Esophagus squamous epithelium (tissue), 5 donors: ENCODE measurements at regions not wholly inside any gene's neighbourhood (a gene's known extent, or its start where the extent isn't known, plus 50 kb on each side); places are given as distances from the start of the nearest gene placed in this dataset.

ENCODE experiments used
- DNase-seq: peaks from one replicate; lab custom pipeline; 2025; lab: John Stamatoyannopoulos, UW
- H3K27ac ChIP-seq, 4 donors: fragments of 200-600 bp; sonication (generic); one replicate each; pipeline ENCODE4 v1.5.1; 2016 to 2019; ENCODE audit warnings: mild to moderate bottlenecking in 1 of 4
- H3K27me3 ChIP-seq, 4 donors: fragments of 200-600 bp; sonication (generic); 1 replicate in 3 of 4; 2 replicates in 1 of 4; pipeline versions ENCODE4 v1.5.1 to v1.6.0; 2017 to 2021; ENCODE audit warnings: antibody characterized with exemption in 1 of 4
- H3K36me3 ChIP-seq, 3 donors: fragments of 200-600 bp; sonication (generic); one replicate each; pipeline ENCODE4 v1.5.1; 2016 to 2019
- H3K4me1 ChIP-seq, 3 donors: fragments of 200-600 bp; sonication (generic); one replicate each; pipeline ENCODE4 v1.5.1; 2017 to 2019
- H3K4me3 ChIP-seq, 4 donors: fragments of 200-600 bp; sonication (generic); 1 replicate in 3 of 4; 2 replicates in 1 of 4; pipeline ENCODE4 v1.5.1; 2016 to 2019; ENCODE audit warnings: mild to moderate bottlenecking in 2 of 4, moderate library complexity in 1 of 4
- H3K9me3 ChIP-seq, 3 donors: fragments of 200-600 bp; sonication (generic); one replicate each; pipeline ENCODE4 v1.5.1; 2016 to 2019
- POLR2A ChIP-seq, 4 donors: fragments of 450-650 bp; IDR thresholded peaks; one replicate each; pipeline ENCODE4 v1.6.1; 2017; ENCODE audit warnings: antibody characterized with exemption in 4 of 4, mild to moderate bottlenecking in 4 of 4, moderate library complexity in 3 of 4
- WGBS, 2 donors: methylation state at CpG; one replicate each; pipeline ENCODE4 v1.1.5; 2018; 5-methylcytosine and 5-hydroxymethylcytosine counted together
- intact Hi-C: fragments of 100-400 bp; cut with DNase I; formaldehyde crosslinking; loops from one replicate; pipeline ENCODE4 v1.15.0; 2022
- TF ChIP-seq, protein P1 (sequence below), 6 experiments: fragments of 450-650 bp in 4 of 6; fragments of 200-600 bp in 2 of 6; sonication (generic) in 2 of 6; IDR thresholded peaks; one replicate each; pipeline ENCODE4 v1.5.1; 2016 to 2019; ENCODE audit warnings: antibody characterized with exemption in 6 of 6, mild to moderate bottlenecking in 4 of 6, moderate library complexity in 4 of 6
- donor health status: DM: yes; HTN: yes; CAD: no.

DNA sequence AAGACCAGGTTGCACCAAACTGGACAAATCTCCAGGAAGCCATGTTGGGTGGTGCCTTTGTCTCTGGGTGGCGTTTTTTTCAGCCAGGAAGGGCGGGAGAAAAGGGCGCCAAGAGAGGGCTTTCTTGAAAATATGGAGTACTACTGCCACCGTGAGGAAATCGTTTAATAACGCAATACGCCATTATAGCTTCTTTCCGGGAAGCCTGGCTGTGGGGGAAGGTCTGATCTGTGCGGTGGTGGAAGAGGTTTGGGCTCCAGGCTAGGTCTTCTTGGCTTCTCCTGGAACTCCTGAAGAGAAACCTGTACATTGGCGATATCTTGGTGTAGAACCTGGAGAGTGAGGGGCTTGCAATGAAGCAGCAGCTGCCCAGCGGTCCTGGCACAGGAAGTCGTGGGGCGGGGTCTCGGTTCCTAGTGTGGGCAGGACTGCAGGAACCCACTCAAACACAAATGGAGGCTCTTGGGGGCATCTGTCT is 202.7 kb downstream of the OR13H1 start:
- Histone ChIP-seq H3K36me3 (no peaks in the 10 kb centered on the region), H3K4me1 (no peaks in the 10 kb centered on the region), H3K9me3 (no peaks in the 10 kb centered on the region), H3K4me3 (peak overlapping the region in 2 of 4 donors; percentile 64 to 70), H3K27ac (peak overlapping the region in 2 of 4 donors; percentile 87), H3K27me3 (no peaks in the 10 kb centered on the region)
- intact Hi-C loops: no loop called here
- TF ChIP-seq, protein P1, sequence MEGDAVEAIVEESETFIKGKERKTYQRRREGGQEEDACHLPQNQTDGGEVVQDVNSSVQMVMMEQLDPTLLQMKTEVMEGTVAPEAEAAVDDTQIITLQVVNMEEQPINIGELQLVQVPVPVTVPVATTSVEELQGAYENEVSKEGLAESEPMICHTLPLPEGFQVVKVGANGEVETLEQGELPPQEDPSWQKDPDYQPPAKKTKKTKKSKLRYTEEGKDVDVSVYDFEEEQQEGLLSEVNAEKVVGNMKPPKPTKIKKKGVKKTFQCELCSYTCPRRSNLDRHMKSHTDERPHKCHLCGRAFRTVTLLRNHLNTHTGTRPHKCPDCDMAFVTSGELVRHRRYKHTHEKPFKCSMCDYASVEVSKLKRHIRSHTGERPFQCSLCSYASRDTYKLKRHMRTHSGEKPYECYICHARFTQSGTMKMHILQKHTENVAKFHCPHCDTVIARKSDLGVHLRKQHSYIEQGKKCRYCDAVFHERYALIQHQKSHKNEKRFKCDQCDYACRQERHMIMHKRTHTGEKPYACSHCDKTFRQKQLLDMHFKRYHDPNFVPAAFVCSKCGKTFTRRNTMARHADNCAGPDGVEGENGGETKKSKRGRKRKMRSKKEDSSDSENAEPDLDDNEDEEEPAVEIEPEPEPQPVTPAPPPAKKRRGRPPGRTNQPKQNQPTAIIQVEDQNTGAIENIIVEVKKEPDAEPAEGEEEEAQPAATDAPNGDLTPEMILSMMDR (IDR thresholded peaks at IDR 0.05): peak in 3 of 6 experiments; percentile 32 to 70 (median 61)
- TF ChIP-seq POLR2A (IDR thresholded peaks at IDR 0.05): no peak
- peak; percentile 23 for DNase-seq
- 41 to 90% methylated on average over 8 to 14 of the region's 14 CpGs for WGBS, 2 donors

DNA sequence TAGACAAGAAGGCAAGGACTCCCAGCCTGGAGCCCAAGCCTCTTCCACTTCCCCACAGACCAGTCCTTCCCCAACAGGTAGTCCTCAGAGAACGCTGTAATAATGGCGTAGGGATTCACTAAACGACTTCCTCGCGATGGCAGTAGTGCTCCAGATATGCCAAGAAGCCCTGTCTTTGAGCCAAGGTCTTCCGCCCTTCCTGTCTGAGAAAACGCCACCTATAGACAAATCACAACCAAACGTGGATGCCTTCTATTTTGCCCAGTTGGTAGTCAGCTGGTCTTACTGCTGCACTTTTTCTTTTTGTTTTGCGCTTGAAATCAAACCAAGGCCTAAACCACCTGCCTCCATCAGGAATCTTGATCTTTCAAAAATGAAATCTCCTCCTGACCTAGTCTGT is 203.3 kb downstream of the OR13H1 start:
- Histone ChIP-seq H3K4me1 (no peaks in the 10 kb centered on the region), H3K9me3 (no peaks in the 10 kb centered on the region), H3K4me3 (peak overlapping the region in 2 of 4 donors; percentile 64 to 70), H3K27me3 (no peaks in the 10 kb centered on the region), H3K36me3 (no peaks in the 10 kb centered on the region), H3K27ac (peak overlapping the region in 2 of 4 donors; percentile 87)
- intact Hi-C loops: no loop called here
- 57 to 71% methylated on average over 2 to 3 of the region's 9 CpGs for WGBS, 2 donors
- no peak for DNase-seq
- TF ChIP-seq POLR2A (IDR thresholded peaks at IDR 0.05): no peak
- TF ChIP-seq, protein P1 (IDR thresholded peaks at IDR 0.05): peak in 4 of 6 experiments; percentile 27 to 56 (median 40)

DNA sequence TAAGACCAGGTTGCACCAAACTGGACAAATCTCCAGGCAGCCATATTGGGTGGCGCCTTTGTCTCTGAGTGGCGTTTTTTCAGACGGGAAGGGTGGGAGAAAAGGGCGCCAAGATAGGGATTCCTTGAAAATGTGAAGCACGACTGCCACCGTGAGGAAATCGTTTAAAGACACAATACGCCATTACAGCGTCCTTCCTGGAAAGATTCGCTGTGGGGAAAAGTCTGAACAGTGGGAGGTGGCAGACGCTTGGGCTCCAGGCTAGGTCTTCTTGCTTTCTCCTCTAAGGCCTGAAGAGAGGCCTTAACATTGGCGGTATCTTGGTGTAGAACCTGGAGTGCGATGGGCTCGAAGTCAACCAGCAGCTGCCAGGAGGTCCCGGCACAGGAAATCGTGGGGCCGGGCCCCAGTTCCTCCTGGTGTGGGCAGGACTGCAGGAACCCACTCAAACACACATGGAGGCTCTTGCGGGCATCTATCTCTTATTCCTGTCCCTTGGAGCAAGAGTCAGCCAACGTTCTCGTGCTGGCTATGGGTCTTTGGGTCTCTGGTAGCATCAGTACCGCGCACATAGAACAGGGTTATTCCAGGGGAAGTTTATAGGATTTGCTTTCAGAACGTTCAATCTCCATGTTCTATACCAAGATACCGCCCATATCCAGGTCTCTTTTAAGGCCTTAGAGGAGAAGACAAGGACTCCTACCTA is 208.8 kb downstream of the OR13H1 start:
- WGBS, 2 donors: 37 to 85% methylated on average over 11 to 22 of the region's 24 CpGs
- peak overlapping the region in 2 of 4 donors; percentile 60 to 64 for H3K4me3 ChIP-seq
- TF ChIP-seq, protein P1 (IDR thresholded peaks at IDR 0.05): peak in 1 of 6 experiments; percentile 18
- TF ChIP-seq POLR2A (IDR thresholded peaks at IDR 0.05): no peak
- intact Hi-C loops: no loop called here
- peak overlapping the region in 2 of 4 donors; percentile 75 to 81 for H3K27ac ChIP-seq
- H3K36me3 ChIP-seq: no peaks in the 10 kb centered on the region
- DNase-seq: peak; percentile 6
- H3K27me3 ChIP-seq: no peaks in the 10 kb centered on the region
- H3K9me3 ChIP-seq: no peaks in the 10 kb centered on the region
- no peaks in the 10 kb centered on the region for H3K4me1 ChIP-seq

DNA sequence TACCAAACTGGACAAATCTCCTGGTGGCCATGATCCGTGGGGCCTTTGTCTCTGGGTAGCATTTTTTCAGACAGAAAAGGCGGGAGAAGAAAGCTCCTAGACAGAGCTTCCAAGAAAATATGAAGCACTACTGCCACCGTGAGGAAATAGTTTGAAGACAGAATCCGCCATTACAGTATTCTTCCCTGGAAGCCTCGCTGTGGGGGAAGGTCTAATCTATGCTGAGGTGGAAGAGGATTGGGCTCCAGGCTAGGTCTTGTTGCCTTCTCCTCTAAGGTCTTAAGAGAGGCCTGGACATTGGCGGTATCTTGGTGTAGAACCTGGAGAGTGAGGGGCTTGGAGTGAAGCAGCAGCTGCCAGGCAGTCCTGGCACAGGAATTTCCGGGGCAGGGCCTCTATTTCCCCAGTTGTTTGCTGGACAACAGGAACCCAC is 218.9 kb downstream of the OR13H1 start:
- Histone ChIP-seq H3K27me3 (no peaks in the 10 kb centered on the region), H3K27ac (peak overlapping the region in 1 of 4 donors; percentile 49), H3K36me3 (no peaks in the 10 kb centered on the region), H3K4me1 (no peaks in the 10 kb centered on the region), H3K4me3 (peak overlapping the region in 2 of 4 donors; percentile 36 to 59), H3K9me3 (no peaks in the 10 kb centered on the region)
- WGBS, 2 donors: 62 to 84% methylated on average over 6 to 7 of the region's 7 CpGs
- DNase-seq: no peak
- TF ChIP-seq, protein P1 (IDR thresholded peaks at IDR 0.05): peak in 3 of 6 experiments; percentile 39 to 66 (median 49)
- no peak for TF ChIP-seq POLR2A (IDR thresholded peaks at IDR 0.05)
- intact Hi-C loops: no loop called here

DNA sequence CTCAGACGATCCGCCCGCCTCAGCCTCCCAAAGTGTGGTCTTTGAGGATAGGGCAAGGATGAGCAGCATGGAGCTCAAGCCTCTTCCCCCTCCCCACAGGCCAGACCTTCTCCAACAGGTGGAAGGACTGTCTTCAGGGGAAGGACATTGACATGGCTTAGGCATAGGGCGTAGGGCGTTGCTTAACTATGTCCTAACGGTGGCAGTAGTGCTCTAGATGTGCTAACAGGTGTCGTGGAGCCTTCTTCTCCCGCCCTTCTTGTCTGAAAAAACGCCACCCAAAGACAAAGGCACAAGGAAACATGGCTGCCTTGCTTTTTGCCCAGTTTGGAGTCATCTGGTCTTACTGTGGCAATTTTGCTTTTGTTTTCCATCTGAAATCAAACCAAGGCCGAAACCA is 219.8 kb downstream of the OR13H1 start:
- peak; percentile 37 for DNase-seq
- H3K4me3 ChIP-seq: peak overlapping the region in 2 of 4 donors; percentile 36 to 59
- no peaks in the 10 kb centered on the region for H3K9me3 ChIP-seq
- no peak for TF ChIP-seq POLR2A (IDR thresholded peaks at IDR 0.05)
- TF ChIP-seq, protein P1 (IDR thresholded peaks at IDR 0.05): peak in 3 of 6 experiments; percentile 27 to 72 (median 43)
- no peaks in the 10 kb centered on the region for H3K4me1 ChIP-seq
- intact Hi-C loops: no loop called here
- no peaks in the 10 kb centered on the region for H3K36me3 ChIP-seq
- peak overlapping the region in 1 of 4 donors; percentile 55 for H3K27ac ChIP-seq
- WGBS, 2 donors: 68 to 93% methylated on average over 4 to 10 of the region's 10 CpGs
- no peaks in the 10 kb centered on the region for H3K27me3 ChIP-seq
